SU-DHL-6 (cell line): ENCODE measurements at regions not wholly inside any gene's neighbourhood (a gene's known extent, or its start where the extent isn't known, plus 50 kb on each side); places are given as distances from the start of the nearest gene placed in this dataset.
"Not testable (repeated sequence)": the region's sequence is repeated elsewhere in the genome, so short reads cannot be mapped to it uniquely, and the experiment has no call there.

Experiments
- H2AFZ ChIP-seq: fragments of 200-600 bp; sonication (generic); 2 replicates; pipeline ENCODE4 v1.6.1; 2014; ENCODE audit warnings: low read depth, mild to moderate bottlenecking, moderate library complexity, mixed read lengths, antibody characterized with exemption, low read length; ENCODE audit not compliant: severe bottlenecking
- H3F3A ChIP-seq: fragments of 200-600 bp; shearing (Covaris generic); 2 replicates; pipeline ENCODE4 v1.6.0; 2016; ENCODE audit warnings: antibody characterized with exemption, mild to moderate bottlenecking; ENCODE audit not compliant: insufficient read depth
- H3K27ac ChIP-seq: fragments of 200-600 bp; sonication (generic); 2 replicates; pipeline ENCODE4 v1.5.1; 2016; ENCODE audit warnings: low read depth, mild to moderate bottlenecking, low read length, moderate library complexity, mixed read lengths
- H3K27me3 ChIP-seq: fragments of 200-600 bp; sonication (generic), shearing (Covaris generic); 2 replicates; pipeline ENCODE4 v1.6.0; 2014; ENCODE audit warnings: mild to moderate bottlenecking, low read length
- H3K36me3 ChIP-seq: fragments of 200-600 bp; sonication (generic); 2 replicates; pipeline ENCODE4 v1.6.1; 2014; ENCODE audit warnings: mild to moderate bottlenecking, low read length, mixed read lengths
- H3K4me2 ChIP-seq: fragments of 300-600, 200-600 bp; shearing (Covaris generic), sonication (generic); 2 replicates; pipeline ENCODE4 v1.6.0; 2014; ENCODE audit warnings: low read length, low read depth, mild to moderate bottlenecking; ENCODE audit not compliant: poor library complexity, severe bottlenecking
- H3K4me3 ChIP-seq: fragments of 200-600 bp; sonication (generic); 2 replicates; pipeline ENCODE4 v1.5.1; 2014; ENCODE audit warnings: antibody characterized with exemption, low read length, mild to moderate bottlenecking, mixed read lengths; ENCODE audit not compliant: insufficient read depth, poor library complexity, severe bottlenecking
- H3K79me2 ChIP-seq: fragments of 200-600 bp; sonication (generic); 2 replicates; pipeline ENCODE4 v1.6.1; 2014; ENCODE audit warnings: mild to moderate bottlenecking, low read length, moderate library complexity; ENCODE audit not compliant: insufficient read depth
- H3K9ac ChIP-seq: fragments of 200-600 bp; sonication (generic); 2 replicates; pipeline ENCODE4 v1.7.0; 2014; ENCODE audit warnings: mild to moderate bottlenecking, low read length
- H3K9me2 ChIP-seq: fragments of 200-600 bp; sonication (generic); replicated peaks from 2 replicates; pipeline ENCODE4 v1.6.1; 2014; ENCODE audit warnings: low read length; ENCODE audit not compliant: insufficient read depth
- H3K9me3 ChIP-seq: fragments of 200-600 bp; sonication (generic); 2 replicates; pipeline ENCODE4 v1.6.1; 2014; ENCODE audit warnings: low read length, mixed read lengths; ENCODE audit not compliant: insufficient read depth
- H4K20me1 ChIP-seq: fragments of 200-600 bp; sonication (generic); 2 replicates; pipeline ENCODE4 v1.6.1; 2014; ENCODE audit warnings: low read depth, mild to moderate bottlenecking, antibody characterized with exemption, low read length, moderate library complexity, mixed read lengths
- EZH2phosphoT487 ChIP-seq: fragments of 200-600 bp; sonication (generic), shearing (Covaris generic); conservative IDR thresholded peaks from 2 replicates; pipeline ENCODE4 v1.6.1; 2018; ENCODE audit warnings: mild to moderate bottlenecking, antibody characterized with exemption, low read length, moderate library complexity, mixed read lengths
- TF ChIP-seq, protein P1 (sequence below): fragments of 200-600 bp; sonication (generic); IDR thresholded peaks from one replicate; pipeline ENCODE4 v1.5.1; 2017; ENCODE audit warnings: antibody characterized with exemption, mild to moderate bottlenecking, low read length, moderate library complexity; ENCODE audit not compliant: insufficient read depth, poor library complexity, severe bottlenecking

DNA sequence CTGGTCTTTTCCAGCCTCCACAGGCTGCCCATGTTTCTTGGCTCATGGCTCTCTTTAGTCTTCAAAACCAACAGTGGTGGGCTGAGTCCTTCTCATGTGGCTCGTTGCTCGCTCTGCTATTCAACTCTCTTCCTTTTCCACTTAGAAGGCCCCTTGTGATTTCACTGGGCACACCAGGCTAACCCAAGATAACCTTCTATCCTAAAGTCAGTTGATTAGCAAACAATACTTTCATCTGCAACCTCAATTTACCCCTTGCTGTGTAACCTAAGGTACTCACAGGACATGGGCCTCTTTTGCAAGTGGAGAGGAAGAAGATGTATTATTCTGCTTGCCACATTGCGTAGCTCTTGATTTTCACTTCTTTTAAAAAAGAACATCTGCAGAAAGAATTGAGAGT is 79.6 kb downstream of the UTRN start:
- H3F3A ChIP-seq, result no peaks in the 10 kb centered on the region
- H3K9me3 ChIP-seq, result no peaks in the 10 kb centered on the region
- H3K4me2 ChIP-seq, result no peak overlapping the region
- no peak overlapping the region for H3K27ac ChIP-seq
- H3K4me3 ChIP-seq, result no peak overlapping the region
- H3K9ac ChIP-seq, result no peak overlapping the region
- no peaks in the 10 kb centered on the region for H4K20me1 ChIP-seq
- no peaks in the 10 kb centered on the region for H3K27me3 ChIP-seq
- TF ChIP-seq, protein P1, sequence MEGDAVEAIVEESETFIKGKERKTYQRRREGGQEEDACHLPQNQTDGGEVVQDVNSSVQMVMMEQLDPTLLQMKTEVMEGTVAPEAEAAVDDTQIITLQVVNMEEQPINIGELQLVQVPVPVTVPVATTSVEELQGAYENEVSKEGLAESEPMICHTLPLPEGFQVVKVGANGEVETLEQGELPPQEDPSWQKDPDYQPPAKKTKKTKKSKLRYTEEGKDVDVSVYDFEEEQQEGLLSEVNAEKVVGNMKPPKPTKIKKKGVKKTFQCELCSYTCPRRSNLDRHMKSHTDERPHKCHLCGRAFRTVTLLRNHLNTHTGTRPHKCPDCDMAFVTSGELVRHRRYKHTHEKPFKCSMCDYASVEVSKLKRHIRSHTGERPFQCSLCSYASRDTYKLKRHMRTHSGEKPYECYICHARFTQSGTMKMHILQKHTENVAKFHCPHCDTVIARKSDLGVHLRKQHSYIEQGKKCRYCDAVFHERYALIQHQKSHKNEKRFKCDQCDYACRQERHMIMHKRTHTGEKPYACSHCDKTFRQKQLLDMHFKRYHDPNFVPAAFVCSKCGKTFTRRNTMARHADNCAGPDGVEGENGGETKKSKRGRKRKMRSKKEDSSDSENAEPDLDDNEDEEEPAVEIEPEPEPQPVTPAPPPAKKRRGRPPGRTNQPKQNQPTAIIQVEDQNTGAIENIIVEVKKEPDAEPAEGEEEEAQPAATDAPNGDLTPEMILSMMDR, result no peak
- TF ChIP-seq EZH2phosphoT487, result no peak
- no peak overlapping the region for H2AFZ ChIP-seq
- no peaks in the 10 kb centered on the region for H3K9me2 ChIP-seq
- no peaks in the 10 kb centered on the region for H3K36me3 ChIP-seq
- no peaks in the 10 kb centered on the region for H3K79me2 ChIP-seq

DNA sequence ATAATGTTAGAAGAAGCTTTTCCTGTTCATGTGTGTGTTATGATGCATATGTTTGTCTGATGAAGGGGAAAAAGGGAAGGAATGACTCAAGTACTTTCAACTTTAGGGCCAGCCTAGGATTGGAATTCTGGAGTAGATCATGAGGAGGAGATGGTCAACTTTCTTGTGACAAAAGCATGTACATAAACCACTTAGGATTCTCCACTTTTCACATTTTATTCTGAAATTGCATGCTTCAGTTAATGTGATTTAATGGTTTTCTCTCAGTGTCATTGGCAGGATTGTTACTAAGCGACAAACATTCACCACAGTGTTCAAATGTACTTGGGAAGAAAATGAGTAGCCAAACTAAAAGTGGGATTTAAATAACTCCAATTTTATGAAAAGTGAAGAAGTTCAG is 80.1 kb downstream of the UTRN start:
- H3K79me2 ChIP-seq, result no peaks in the 10 kb centered on the region
- TF ChIP-seq, protein P1, result no peak
- no peak for TF ChIP-seq EZH2phosphoT487
- H3K9ac ChIP-seq, result no peak overlapping the region
- H3K27ac ChIP-seq, result no peak overlapping the region
- H3K4me3 ChIP-seq, result no peak overlapping the region
- H4K20me1 ChIP-seq, result no peaks in the 10 kb centered on the region
- no peaks in the 10 kb centered on the region for H3K27me3 ChIP-seq
- H3K36me3 ChIP-seq, result no peaks in the 10 kb centered on the region
- no peaks in the 10 kb centered on the region for H3K9me3 ChIP-seq
- no peak overlapping the region for H2AFZ ChIP-seq
- H3F3A ChIP-seq, result no peaks in the 10 kb centered on the region
- no peak overlapping the region for H3K4me2 ChIP-seq
- no peaks in the 10 kb centered on the region for H3K9me2 ChIP-seq

DNA sequence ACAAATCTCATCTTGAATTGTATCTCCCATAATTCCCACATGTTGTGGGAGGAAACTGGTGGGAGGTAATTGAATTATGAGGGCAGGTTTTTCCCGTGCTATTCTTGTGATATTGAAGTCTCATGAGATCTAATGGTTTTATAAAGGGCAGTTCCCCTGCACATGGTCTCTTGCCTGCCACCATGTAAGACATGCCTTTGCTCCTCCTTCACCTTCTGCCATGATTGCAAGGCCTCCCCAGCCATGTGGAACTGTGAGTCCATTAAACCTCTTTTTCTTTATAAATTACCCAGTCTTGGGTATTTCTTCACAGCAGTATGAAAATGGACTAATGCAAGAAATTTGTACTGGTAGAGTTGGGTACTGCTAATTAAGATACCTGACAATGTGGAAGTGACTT is 84.6 kb downstream of the UTRN start:
- not testable (repeated sequence) for H3K27me3 ChIP-seq, H3K36me3 ChIP-seq, H4K20me1 ChIP-seq, H3K79me2 ChIP-seq, H3K4me3 ChIP-seq, H3K9ac ChIP-seq, H3F3A ChIP-seq, H3K9me3 ChIP-seq, H3K9me2 ChIP-seq, H3K27ac ChIP-seq, H3K4me2 ChIP-seq, H2AFZ ChIP-seq

DNA sequence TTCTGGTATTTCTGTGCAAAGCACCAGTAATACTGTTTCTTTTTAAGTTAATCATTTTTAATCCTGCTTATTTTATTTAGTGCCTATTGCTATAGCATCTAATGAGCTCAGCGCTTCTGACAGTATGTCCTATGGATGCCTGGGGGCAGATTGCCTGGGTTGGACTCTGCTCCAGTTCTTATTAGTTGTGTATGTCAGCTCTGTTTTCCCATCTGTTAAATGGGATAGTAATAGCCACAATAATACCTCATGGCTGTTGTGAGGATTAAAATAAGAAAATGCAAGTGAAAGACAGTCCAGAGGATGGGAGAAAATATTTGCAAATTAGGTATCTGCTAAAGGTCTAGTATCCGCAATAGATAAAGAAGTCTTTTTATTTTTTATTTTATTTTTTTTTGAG is 87.0 kb downstream of the UTRN start:
- Histone ChIP-seq H3K9me2 (no peaks in the 10 kb centered on the region), H3K79me2 (no peaks in the 10 kb centered on the region)

More for the DNA sequence above, 87.0 kb downstream of the UTRN start:
- no peak overlapping the region for H2AFZ ChIP-seq
- H3K36me3 ChIP-seq, result no peaks in the 10 kb centered on the region
- H3K9me3 ChIP-seq, result no peaks in the 10 kb centered on the region
- H3K4me2 ChIP-seq, result no peak overlapping the region
- no peaks in the 10 kb centered on the region for H3F3A ChIP-seq
- no peak for TF ChIP-seq EZH2phosphoT487
- TF ChIP-seq, protein P1, result no peak
- H4K20me1 ChIP-seq, result no peaks in the 10 kb centered on the region
- no peak overlapping the region for H3K9ac ChIP-seq
- no peaks in the 10 kb centered on the region for H3K27me3 ChIP-seq
- no peak overlapping the region for H3K4me3 ChIP-seq
- H3K27ac ChIP-seq, result no peak overlapping the region
